ENCODE measurements at regions not wholly inside any gene's neighbourhood (a gene's known extent, or its start where the extent isn't known, plus 50 kb on each side); places are given as distances from the start of the nearest gene placed in this dataset.

DNA sequence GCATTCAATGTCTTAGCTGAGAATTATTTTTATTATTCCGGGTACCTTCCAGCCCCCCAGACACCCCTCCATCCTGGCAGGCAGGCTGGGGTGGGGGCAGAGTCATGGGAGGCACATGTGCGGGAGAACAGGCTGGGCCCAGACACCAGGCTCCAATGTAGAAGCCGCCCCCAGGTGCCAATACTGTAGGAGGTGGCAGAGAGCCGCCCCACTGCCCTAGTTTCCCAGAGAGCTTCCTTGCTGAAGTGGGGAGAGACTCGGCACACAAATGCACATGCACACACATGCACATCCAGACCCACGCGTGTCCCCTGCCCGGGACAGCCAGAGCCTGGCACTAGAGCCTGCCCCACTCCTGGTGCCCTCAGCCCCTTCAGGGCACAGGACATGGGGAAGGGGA, 98.4 kb upstream of the LINGO1 start:
- TF ChIP-seq POLR2A (IDR thresholded peaks at IDR 0.05; ENCODE audit: extremely low read depth, insufficient read length) = no peak
- TF ChIP-seq, protein P1, sequence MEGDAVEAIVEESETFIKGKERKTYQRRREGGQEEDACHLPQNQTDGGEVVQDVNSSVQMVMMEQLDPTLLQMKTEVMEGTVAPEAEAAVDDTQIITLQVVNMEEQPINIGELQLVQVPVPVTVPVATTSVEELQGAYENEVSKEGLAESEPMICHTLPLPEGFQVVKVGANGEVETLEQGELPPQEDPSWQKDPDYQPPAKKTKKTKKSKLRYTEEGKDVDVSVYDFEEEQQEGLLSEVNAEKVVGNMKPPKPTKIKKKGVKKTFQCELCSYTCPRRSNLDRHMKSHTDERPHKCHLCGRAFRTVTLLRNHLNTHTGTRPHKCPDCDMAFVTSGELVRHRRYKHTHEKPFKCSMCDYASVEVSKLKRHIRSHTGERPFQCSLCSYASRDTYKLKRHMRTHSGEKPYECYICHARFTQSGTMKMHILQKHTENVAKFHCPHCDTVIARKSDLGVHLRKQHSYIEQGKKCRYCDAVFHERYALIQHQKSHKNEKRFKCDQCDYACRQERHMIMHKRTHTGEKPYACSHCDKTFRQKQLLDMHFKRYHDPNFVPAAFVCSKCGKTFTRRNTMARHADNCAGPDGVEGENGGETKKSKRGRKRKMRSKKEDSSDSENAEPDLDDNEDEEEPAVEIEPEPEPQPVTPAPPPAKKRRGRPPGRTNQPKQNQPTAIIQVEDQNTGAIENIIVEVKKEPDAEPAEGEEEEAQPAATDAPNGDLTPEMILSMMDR (IDR thresholded peaks at IDR 0.05; ENCODE audit: low read depth, low read length) = no peak
- TF ChIP-seq, protein P2, sequence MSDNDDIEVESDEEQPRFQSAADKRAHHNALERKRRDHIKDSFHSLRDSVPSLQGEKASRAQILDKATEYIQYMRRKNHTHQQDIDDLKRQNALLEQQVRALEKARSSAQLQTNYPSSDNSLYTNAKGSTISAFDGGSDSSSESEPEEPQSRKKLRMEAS (IDR thresholded peaks at IDR 0.05; ENCODE audit: low read depth, low read length) = no peak

All from NB4 (cell line).